GM21576 (cell line): ENCODE measurements at regions not wholly inside any gene's neighbourhood (a gene's known extent, or its start where the extent isn't known, plus 50 kb on each side); places are given as distances from the start of the nearest gene placed in this dataset.

Source experiments
- ATAC-seq: cut with Tn5 transposase; IDR thresholded peaks from one replicate; pipeline ENCODE4 v1.9.1; 2021; ENCODE audit warnings: mild to moderate bottlenecking, moderate library complexity; ENCODE audit not compliant: unreplicated experiment

GRCh38 chr4:112994732-112995464, 54.6 kb upstream of the ANK2 start:
- ATAC-seq: no peak
